ENCODE measurements at regions not wholly inside any gene's neighbourhood (a gene's known extent, or its start where the extent isn't known, plus 50 kb on each side); places are given as distances from the start of the nearest gene placed in this dataset.

GRCh38 chr15:36313736-36314280 is 265.6 kb upstream of the CDIN1 start:
- DNase-seq, result no peak

GRCh38 chr15:36315649-36316048 is 263.8 kb upstream of the CDIN1 start:
- no peak for DNase-seq

- no peak for DNase-seq
Observed at GRCh38 chr15:36323615-36324014, 255.8 kb upstream of the CDIN1 start.

- no peak for DNase-seq
Observed at GRCh38 chr15:36325206-36325605, 254.2 kb upstream of the CDIN1 start.

GRCh38 chr15:36329592-36329991 is 249.8 kb upstream of the CDIN1 start:
- no peak for DNase-seq

GRCh38 chr15:36330598-36330997 is 248.8 kb upstream of the CDIN1 start:
- DNase-seq, result no peak

GRCh38 chr15:36331531-36332275 is 247.7 kb upstream of the CDIN1 start:
- DNase-seq, result no peak

- DNase-seq, result no peak
Observed at GRCh38 chr15:36332301-36332700, 247.1 kb upstream of the CDIN1 start.

- no peak for DNase-seq
Observed at GRCh38 chr15:36332896-36333295, 246.5 kb upstream of the CDIN1 start.

GRCh38 chr15:36334059-36334458 is 245.4 kb upstream of the CDIN1 start:
- no peak for DNase-seq

GRCh38 chr15:36335224-36335623 is 244.2 kb upstream of the CDIN1 start:
- no peak for DNase-seq

GRCh38 chr15:36335659-36336058 is 243.8 kb upstream of the CDIN1 start:
- DNase-seq, result no peak

- no peak for DNase-seq
Observed at GRCh38 chr15:36344887-36345286, 234.5 kb upstream of the CDIN1 start.

- DNase-seq, result no peak
Observed at GRCh38 chr15:36347272-36347858, 232.1 kb upstream of the CDIN1 start.

GRCh38 chr15:36356466-36356865 is 223.0 kb upstream of the CDIN1 start:
- DNase-seq, result no peak

GRCh38 chr15:36356978-36357601 is 222.3 kb upstream of the CDIN1 start:
- no peak for DNase-seq

- no peak for DNase-seq
Observed at GRCh38 chr15:36358094-36358493, 221.3 kb upstream of the CDIN1 start.

- DNase-seq, result no peak
Observed at GRCh38 chr15:36358523-36358922, 220.9 kb upstream of the CDIN1 start.

GRCh38 chr15:36359286-36359685 is 220.1 kb upstream of the CDIN1 start:
- no peak for DNase-seq

- DNase-seq, result no peak
Observed at GRCh38 chr15:36361351-36361870, 218.0 kb upstream of the CDIN1 start.

GRCh38 chr15:36362509-36362915 is 216.9 kb upstream of the CDIN1 start:
- no peak for DNase-seq

- no peak for DNase-seq
Observed at GRCh38 chr15:36363335-36363734, 216.1 kb upstream of the CDIN1 start.

GRCh38 chr15:36364377-36364776 is 215.0 kb upstream of the CDIN1 start:
- no peak for DNase-seq

GRCh38 chr15:36365963-36366362 is 213.5 kb upstream of the CDIN1 start:
- DNase-seq, result no peak
